ENCODE measurements at regions not wholly inside any gene's neighbourhood (a gene's known extent, or its start where the extent isn't known, plus 50 kb on each side); places are given as distances from the start of the nearest gene placed in this dataset.

GRCh38 chr13:40472427-40473220 is 193.8 kb downstream of the FOXO1 start:
- TF ChIP-seq CTCF (conservative IDR thresholded peaks at IDR 0.05 in 1 of 2, IDR thresholded peaks at IDR 0.05 in 1 of 2; ENCODE audit: low read depth in 1 of 2, low read length in 2 of 2), result no peak
- TF ChIP-seq EZH2 (IDR thresholded peaks at IDR 0.05; ENCODE audit: low read length, missing control alignments), result no peak

Measured in fibroblast of lung (primary cell).